NCI-H510A treated with DMSO at 0.1 percent for 48 hours (cell line): ENCODE measurements at regions not wholly inside any gene's neighbourhood (a gene's known extent, or its start where the extent isn't known, plus 50 kb on each side); places are given as distances from the start of the nearest gene placed in this dataset.

Experiments used
- DNase-seq: peaks from one replicate; lab custom pipeline; 2025; lab: John Stamatoyannopoulos, UW

DNA sequence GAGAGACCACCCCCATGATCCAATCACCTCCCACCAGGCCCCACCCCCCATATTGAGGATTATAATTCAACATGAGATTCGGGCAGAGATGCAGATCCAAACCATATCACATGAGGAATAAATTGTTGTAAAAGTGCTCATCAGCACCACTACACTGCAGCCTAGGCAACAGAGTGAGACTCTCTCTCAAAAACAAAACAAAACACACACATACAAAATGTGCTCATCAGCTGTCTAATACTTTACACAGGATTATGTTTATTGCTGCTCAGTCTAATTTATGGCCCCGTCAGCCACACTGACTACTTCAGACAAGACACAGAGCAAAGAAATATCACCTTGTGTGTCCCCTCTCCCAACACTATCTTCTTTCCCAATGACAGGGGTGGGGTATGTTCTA is 72.9 kb upstream of the PPM1J start:
- no peak for DNase-seq

DNA sequence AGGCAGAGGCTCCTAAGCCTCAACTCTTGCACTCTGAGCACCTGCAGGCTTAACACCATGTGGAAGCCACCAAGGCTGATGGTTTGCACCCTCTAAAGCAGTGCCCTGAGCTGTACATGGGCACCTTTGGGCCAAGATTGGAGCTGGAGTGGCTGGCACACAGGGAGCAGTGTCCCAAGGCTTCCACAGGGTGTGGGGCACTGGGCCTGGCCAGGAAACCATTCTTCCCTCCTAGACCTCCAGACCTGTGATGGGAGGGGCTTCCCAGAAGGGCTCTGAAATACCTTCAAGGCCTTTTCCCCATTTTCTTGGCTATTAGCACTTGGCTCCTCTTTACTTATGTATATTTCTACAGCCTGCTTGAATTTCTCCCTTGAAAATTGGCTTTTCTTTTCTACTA is 67.9 kb upstream of the PPM1J start:
- no peak for DNase-seq

DNA sequence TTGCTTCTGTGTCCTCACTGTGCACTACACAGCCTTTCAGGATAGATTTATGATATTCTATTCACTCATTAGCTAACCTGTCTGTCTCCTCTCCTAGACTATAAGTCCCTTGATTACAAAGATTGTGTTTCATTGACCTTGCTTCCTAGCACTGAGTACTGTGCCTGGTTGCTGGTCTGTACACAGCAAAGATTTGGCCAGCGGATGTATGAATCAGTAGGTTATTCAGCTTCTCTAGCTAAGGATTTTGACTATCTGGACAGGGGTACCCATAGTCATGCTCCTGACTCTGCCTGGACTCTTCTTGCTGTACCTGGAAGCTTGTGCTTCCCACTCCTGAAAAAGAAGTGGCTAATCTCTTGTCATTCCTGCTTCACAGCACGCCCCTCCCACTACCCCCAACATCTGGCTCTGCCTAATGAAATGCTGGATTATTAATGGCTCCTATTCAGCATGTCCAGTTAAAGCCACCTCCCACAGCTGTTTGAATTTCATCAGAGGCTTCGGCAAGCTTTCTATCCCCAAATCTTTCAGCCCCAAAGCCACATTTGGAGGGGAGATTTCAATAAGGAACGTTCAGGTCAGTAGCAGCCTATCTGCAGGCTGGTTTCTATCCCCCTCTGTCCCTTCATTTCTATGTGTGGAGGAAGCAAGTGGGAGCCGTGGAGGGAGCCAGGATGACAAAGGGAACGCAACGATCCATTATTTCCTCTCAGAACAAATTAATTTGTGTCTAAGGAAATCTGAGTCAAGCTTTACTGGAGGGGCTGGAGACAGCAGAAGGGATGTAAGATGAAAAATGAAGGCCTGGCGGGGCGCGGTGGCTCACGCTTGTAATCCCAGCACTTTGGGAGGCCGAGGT is 64.8 kb upstream of the PPM1J start:
- DNase-seq = no peak

DNA sequence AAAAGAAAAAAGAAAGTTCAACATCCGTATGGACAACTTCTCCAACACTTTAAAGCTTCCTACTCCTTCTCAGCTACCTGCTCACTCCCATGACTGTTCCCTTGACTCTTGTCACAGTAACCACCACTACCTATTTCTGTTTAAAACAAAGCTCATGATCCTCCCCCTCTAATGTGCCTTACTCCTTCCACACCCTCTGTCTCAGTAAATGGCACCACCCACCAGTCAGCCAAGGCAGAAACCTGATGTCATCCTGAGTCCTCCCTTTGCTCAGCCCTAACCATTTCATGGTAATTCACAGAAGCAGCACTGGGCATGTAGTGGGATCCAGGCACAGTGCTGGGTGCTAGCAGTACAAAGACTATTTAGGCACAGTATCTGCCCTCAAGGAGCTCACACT is 63.0 kb upstream of the PPM1J start:
- no peak for DNase-seq

DNA sequence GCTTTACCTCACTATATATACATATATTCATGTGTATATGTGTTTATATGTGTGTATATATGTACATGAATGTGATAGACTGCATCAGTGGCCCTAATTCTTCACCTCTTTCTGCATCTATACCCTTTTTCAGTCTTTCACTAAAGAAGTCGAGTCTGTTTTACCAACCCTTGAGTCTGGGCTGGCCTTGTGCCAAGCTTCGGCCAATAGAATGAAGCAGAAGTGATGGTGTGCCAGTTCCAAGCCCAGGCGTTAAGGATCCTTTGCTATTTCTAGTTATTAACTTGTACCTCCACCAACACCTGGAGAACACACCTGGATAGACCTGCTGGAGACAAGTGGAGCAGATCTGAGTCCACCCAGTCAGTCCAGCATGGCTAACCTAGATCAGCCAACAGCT is 61.6 kb upstream of the PPM1J start:
- no peak for DNase-seq

DNA sequence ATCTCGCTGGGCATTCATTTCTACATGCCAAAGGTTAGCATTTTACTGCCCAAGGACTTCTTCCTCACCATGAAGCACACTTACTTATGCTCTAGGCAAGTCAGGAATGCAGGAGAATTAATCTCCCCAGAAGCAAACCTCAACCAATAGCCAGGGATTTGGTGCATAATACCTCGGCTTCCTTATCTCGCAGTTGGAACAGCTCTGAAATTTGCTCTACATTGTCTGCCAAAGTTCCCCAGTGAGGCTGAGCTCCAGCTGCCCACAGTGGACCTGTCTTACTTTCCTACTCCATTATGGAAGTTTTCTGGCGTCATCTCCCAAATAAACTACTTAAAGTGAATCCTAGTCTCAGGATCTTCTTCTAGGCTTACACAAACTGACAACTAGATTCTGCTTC is 57.6 kb upstream of the PPM1J start:
- no peak for DNase-seq

DNA sequence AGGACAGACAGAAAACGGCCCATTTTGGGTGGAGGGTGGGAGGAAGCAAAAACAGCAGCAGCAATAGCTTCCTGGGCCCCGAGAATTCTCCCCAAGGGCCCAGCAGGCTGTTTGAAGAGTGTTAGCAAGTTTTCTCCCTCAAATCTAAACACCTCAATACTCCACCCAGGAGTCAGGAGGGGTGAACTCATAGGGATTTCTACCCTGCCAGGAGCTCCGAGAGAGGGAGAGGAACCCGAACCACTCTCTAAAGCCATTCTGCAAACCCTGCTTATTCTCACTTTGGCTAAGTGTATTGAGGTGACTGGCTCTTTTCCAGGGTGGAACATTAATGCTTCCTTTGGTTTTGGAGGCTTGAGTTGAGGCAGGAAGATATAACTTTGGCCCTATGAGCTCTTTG is 55.6 kb upstream of the PPM1J start:
- no peak for DNase-seq

DNA sequence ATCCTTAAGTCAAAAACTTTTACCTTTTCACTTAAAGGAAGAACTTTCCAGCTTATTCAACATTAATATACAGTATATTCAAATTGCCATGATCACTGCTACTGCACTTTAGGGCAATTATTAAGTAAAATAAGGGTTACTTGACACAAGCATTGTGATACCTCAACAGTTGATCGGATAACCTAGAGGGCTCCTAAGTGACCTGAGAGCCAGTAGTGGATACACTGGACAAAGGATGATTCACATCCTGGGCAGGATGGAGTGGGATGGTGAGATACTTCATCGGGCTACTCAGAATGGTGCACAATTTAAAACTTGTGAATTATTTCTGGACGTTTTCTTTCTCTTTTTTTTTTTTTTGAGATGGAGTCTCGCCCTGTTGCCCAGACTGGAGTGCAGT is 54.5 kb upstream of the PPM1J start:
- no peak for DNase-seq

DNA sequence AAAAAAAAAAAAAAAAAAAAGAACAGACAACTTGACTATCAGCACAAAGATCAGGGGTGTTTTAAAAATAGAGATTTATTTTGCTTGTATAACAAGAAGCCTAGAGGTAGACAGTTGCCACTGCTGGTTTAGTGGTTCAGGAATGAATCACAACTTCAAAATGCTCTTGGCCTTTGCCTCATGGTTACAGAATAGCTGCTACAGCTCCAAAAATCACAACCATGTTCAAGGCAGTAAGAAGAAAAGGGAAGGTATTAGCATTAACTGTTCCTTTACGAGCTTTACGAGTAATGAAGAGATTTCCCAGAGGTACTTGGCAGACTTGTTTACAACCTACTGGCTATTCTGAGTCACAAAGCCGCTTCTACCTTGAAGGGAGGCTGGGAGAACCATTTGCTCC is 52.5 kb upstream of the PPM1J start:
- no peak for DNase-seq
